ENCODE measurements at regions not wholly inside any gene's neighbourhood (a gene's known extent, or its start where the extent isn't known, plus 50 kb on each side); places are given as distances from the start of the nearest gene placed in this dataset.

GRCh38 chr13:40236566-40237168, 429.8 kb downstream of the FOXO1 start:
- DNase-seq, result no peak
- Histone ChIP-seq H3K4me3 (ENCODE audit: low read depth, low read length) (no peak overlapping the region), H3K4me1 (no peaks in the 10 kb centered on the region), H3K9me3 (no peaks in the 10 kb centered on the region), H3K27me3 (replicated peaks; ENCODE audit: control insufficient read depth, insufficient read depth, low read length) (no peaks in the 10 kb centered on the region), H3K36me3 (ENCODE audit: control insufficient read depth, insufficient read depth, low read length) (no peaks in the 10 kb centered on the region)
- no peaks in the 10 kb centered on the region for H3K9me3 Mint-ChIP-seq (ENCODE audit: unreplicated experiment)
- TF ChIP-seq CTCF (IDR thresholded peaks at IDR 0.05; ENCODE audit: insufficient read depth in 1 of 2, low read depth in 1 of 2, low read length in 1 of 2, severe bottlenecking in 1 of 2, unreplicated experiment in 1 of 2), result no peak
- H3K36me3 Mint-ChIP-seq (ENCODE audit: insufficient read depth, unreplicated experiment), result no peaks in the 10 kb centered on the region
- H3K4me1 Mint-ChIP-seq (ENCODE audit: low read depth, unreplicated experiment), result no peaks in the 10 kb centered on the region
- CTCF ChIA-PET, result no interaction called here
- POLR2A ChIA-PET, result no interaction called here
- no peak overlapping the region for H3K27ac Mint-ChIP-seq (ENCODE audit: unreplicated experiment)
- intact Hi-C loops (cut with micrococcal nuclease; ENCODE audit: unreplicated experiment), result no loop called here
- H3K4me3 Mint-ChIP-seq (ENCODE audit: unreplicated experiment), result no peak overlapping the region
- BruUV-seq (replicated peaks), result no TSS peak
- H3K27me3 Mint-ChIP-seq (ENCODE audit: insufficient read depth, unreplicated experiment), result no peaks in the 10 kb centered on the region

GRCh38 chr13:40238761-40239160, 427.7 kb downstream of the FOXO1 start:
- H3K27me3 ChIP-seq (replicated peaks; ENCODE audit: control insufficient read depth, insufficient read depth, low read length), result no peaks in the 10 kb centered on the region; the same call in 1 of the 2 replicates
- intact Hi-C loops (cut with micrococcal nuclease; ENCODE audit: unreplicated experiment), result no loop called here

GRCh38 chr13:40240293-40240692, 426.1 kb downstream of the FOXO1 start:
- CTCF ChIA-PET, result no interaction called here
- Histone ChIP-seq H3K36me3 (ENCODE audit: control insufficient read depth, insufficient read depth, low read length) (no peaks in the 10 kb centered on the region), H3K4me3 (ENCODE audit: low read depth, low read length) (no peak overlapping the region), H3K27me3 (replicated peaks; ENCODE audit: control insufficient read depth, insufficient read depth, low read length) (no peaks in the 10 kb centered on the region; the same call in 1 of the 2 replicates), H3K9me3 (no peaks in the 10 kb centered on the region), H3K4me1 (no peaks in the 10 kb centered on the region)
- Mint-ChIP-seq H3K4me1 (ENCODE audit: low read depth, unreplicated experiment) (no peaks in the 10 kb centered on the region), H3K27ac (ENCODE audit: unreplicated experiment) (no peak overlapping the region), H3K27me3 (ENCODE audit: insufficient read depth, unreplicated experiment) (peaks cover 7% of the 10 kb centered on the region), H3K9me3 (ENCODE audit: unreplicated experiment) (no peaks in the 10 kb centered on the region), H3K4me3 (ENCODE audit: unreplicated experiment) (no peak overlapping the region), H3K36me3 (ENCODE audit: insufficient read depth, unreplicated experiment) (no peaks in the 10 kb centered on the region)
- no TSS peak for BruUV-seq (replicated peaks)
- TF ChIP-seq CTCF (IDR thresholded peaks at IDR 0.05; ENCODE audit: insufficient read depth in 1 of 2, low read depth in 1 of 2, low read length in 1 of 2, severe bottlenecking in 1 of 2, unreplicated experiment in 1 of 2), result no peak
- POLR2A ChIA-PET, result no interaction called here
- no peak for DNase-seq
- intact Hi-C loops (cut with micrococcal nuclease; ENCODE audit: unreplicated experiment), result no loop called here

More at GRCh38 chr13:40238761-40239160, 427.7 kb downstream of the FOXO1 start:
- no peaks in the 10 kb centered on the region for H3K4me1 ChIP-seq
- no peak overlapping the region for H3K4me3 ChIP-seq (ENCODE audit: low read depth, low read length)
- Mint-ChIP-seq H3K27me3 (ENCODE audit: insufficient read depth, unreplicated experiment) (no peaks in the 10 kb centered on the region), H3K4me1 (ENCODE audit: low read depth, unreplicated experiment) (no peaks in the 10 kb centered on the region), H3K27ac (ENCODE audit: unreplicated experiment) (no peak overlapping the region), H3K36me3 (ENCODE audit: insufficient read depth, unreplicated experiment) (no peaks in the 10 kb centered on the region), H3K4me3 (ENCODE audit: unreplicated experiment) (no peak overlapping the region), H3K9me3 (ENCODE audit: unreplicated experiment) (no peaks in the 10 kb centered on the region)
- CTCF ChIA-PET, result no interaction called here
- H3K9me3 ChIP-seq, result no peaks in the 10 kb centered on the region
- BruUV-seq (replicated peaks), result no TSS peak
- DNase-seq, result no peak
- TF ChIP-seq CTCF (IDR thresholded peaks at IDR 0.05; ENCODE audit: insufficient read depth in 1 of 2, low read depth in 1 of 2, low read length in 1 of 2, severe bottlenecking in 1 of 2, unreplicated experiment in 1 of 2), result no peak
- POLR2A ChIA-PET, result no interaction called here
- no peaks in the 10 kb centered on the region for H3K36me3 ChIP-seq (ENCODE audit: control insufficient read depth, insufficient read depth, low read length)

Data from Caco-2 (cell line).